ENCODE measurements at regions not wholly inside any gene's neighbourhood (a gene's known extent, or its start where the extent isn't known, plus 50 kb on each side); places are given as distances from the start of the nearest gene placed in this dataset.

- Histone ChIP-seq H3K4me1 (no peaks in the 10 kb centered on the region), H3K27me3 (no peaks in the 10 kb centered on the region), H3K9me3 (no peaks in the 10 kb centered on the region), H3K4me3 (no peak overlapping the region), H3K36me3 (no peaks in the 10 kb centered on the region), H3K27ac (no peak overlapping the region)
- 73 to 75% methylated on average over 4 of the region's 4 CpGs for WGBS, 2 donors (ENCODE audit: low coverage in 1 of 2)
- TF ChIP-seq EP300 (IDR thresholded peaks at IDR 0.05) (no peak), POLR2AphosphoS5 (IDR thresholded peaks at IDR 0.05) (no peak), POLR2A (IDR thresholded peaks at IDR 0.05) (no peak), CTCF (IDR thresholded peaks at IDR 0.05) (no peak)
- no peak for ATAC-seq
These were observed 209.5 kb downstream of the ZIC1 start for GRCh38 chr3:147618691-147619090.

- no peaks in the 10 kb centered on the region for H3K9me3 ChIP-seq
- WGBS, 2 donors (ENCODE audit: low coverage in 1 of 2): 30 to 37% methylated on average over 3 of the region's 3 CpGs
- no peaks in the 10 kb centered on the region for H3K36me3 ChIP-seq
- no peak for TF ChIP-seq EP300 (IDR thresholded peaks at IDR 0.05)
- no peak for TF ChIP-seq CTCF (IDR thresholded peaks at IDR 0.05)
- TF ChIP-seq POLR2AphosphoS5 (IDR thresholded peaks at IDR 0.05): no peak
- no peaks in the 10 kb centered on the region for H3K27me3 ChIP-seq
- H3K4me1 ChIP-seq: no peaks in the 10 kb centered on the region
- ATAC-seq: no peak
- H3K4me3 ChIP-seq: no peak overlapping the region
- no peak overlapping the region for H3K27ac ChIP-seq
These were observed 210.9 kb downstream of the ZIC1 start for GRCh38 chr3:147619921-147620560.

- H3K4me3 ChIP-seq: no peak overlapping the region
- no peak for ATAC-seq
- no peaks in the 10 kb centered on the region for H3K9me3 ChIP-seq
- no peaks in the 10 kb centered on the region for H3K36me3 ChIP-seq
- no peak overlapping the region for H3K27ac ChIP-seq
- no peaks in the 10 kb centered on the region for H3K27me3 ChIP-seq
- TF ChIP-seq POLR2A (IDR thresholded peaks at IDR 0.05): no peak
- no peak for TF ChIP-seq POLR2AphosphoS5 (IDR thresholded peaks at IDR 0.05)
- no peak for TF ChIP-seq EP300 (IDR thresholded peaks at IDR 0.05)
- TF ChIP-seq CTCF (IDR thresholded peaks at IDR 0.05): no peak
- H3K4me1 ChIP-seq: no peaks in the 10 kb centered on the region
These were observed 211.7 kb downstream of the ZIC1 start for GRCh38 chr3:147620906-147621305.

- TF ChIP-seq POLR2A (IDR thresholded peaks at IDR 0.05): no peak
- TF ChIP-seq EP300 (IDR thresholded peaks at IDR 0.05): no peak
- no peak for TF ChIP-seq CTCF (IDR thresholded peaks at IDR 0.05)
- no peak for TF ChIP-seq POLR2AphosphoS5 (IDR thresholded peaks at IDR 0.05)
- H3K36me3 ChIP-seq: no peaks in the 10 kb centered on the region
- H3K27me3 ChIP-seq: no peaks in the 10 kb centered on the region
- WGBS, 2 donors (ENCODE audit: low coverage in 1 of 2): 56 to 96% methylated on average over 1 of the region's 1 CpG
- H3K9me3 ChIP-seq: peaks cover 0 to 18% (median 0%) of the 10 kb centered on the region in 3 donors
- no peak overlapping the region for H3K4me3 ChIP-seq
- H3K4me1 ChIP-seq: no peaks in the 10 kb centered on the region
- ATAC-seq: no peak
- H3K27ac ChIP-seq: no peak overlapping the region
These were observed 221.8 kb downstream of the ZIC1 start for GRCh38 chr3:147630921-147631415.

GRCh38 chr3:147640781-147641180, 231.6 kb downstream of the ZIC1 start:
- no peaks in the 10 kb centered on the region for H3K4me1 ChIP-seq
- H3K36me3 ChIP-seq: no peaks in the 10 kb centered on the region
- peaks cover 0 to 2% (median 0%) of the 10 kb centered on the region in 3 donors for H3K9me3 ChIP-seq
- 64 to 80% methylated on average over 1 of the region's 1 CpG for WGBS, 2 donors (ENCODE audit: low coverage in 1 of 2)
- ATAC-seq: no peak
- no peak for TF ChIP-seq EP300 (IDR thresholded peaks at IDR 0.05)
- TF ChIP-seq POLR2AphosphoS5 (IDR thresholded peaks at IDR 0.05): no peak
- TF ChIP-seq POLR2A (IDR thresholded peaks at IDR 0.05): no peak
- TF ChIP-seq CTCF (IDR thresholded peaks at IDR 0.05): no peak
- no peak overlapping the region for H3K27ac ChIP-seq
- H3K4me3 ChIP-seq: no peak overlapping the region
- no peaks in the 10 kb centered on the region for H3K27me3 ChIP-seq

Data from gastroesophageal sphincter (tissue), 4 donors.